HepG2 (cell line): ENCODE measurements at regions not wholly inside any gene's neighbourhood (a gene's known extent, or its start where the extent isn't known, plus 50 kb on each side); places are given as distances from the start of the nearest gene placed in this dataset.

Experiments
- ATAC-seq: fragments of 200-7000 bp; cut with Tn5 transposase; 3 replicates; pipeline ENCODE4 v1.9.1; 2020; ENCODE audit warnings: mild to moderate bottlenecking, moderate library complexity
- BruUV-seq: library from RNA; stranded (reverse); fragments of 400-500 nt; replicated peaks from 2 replicates; lab custom pipeline; 2021; lab: Mats Ljungman, UMichigan
- CTCF ChIA-PET: fragments of 300-600 bp; formaldehyde crosslinking; extraction: SDS; loops from one replicate; lab custom pipeline; 2021; ENCODE audit warnings: low total read pairs, inconsistent platforms, low intra/inter-chr PET ratio; lab: Yijun Ruan, JAX
- POLR2A ChIA-PET: fragments of 350-600 bp; sonication (Branson Sonifier 250); formaldehyde crosslinking; loops from one replicate; lab custom pipeline; 2020; ENCODE audit warnings: antibody characterized with exemption, inconsistent platforms; lab: Yijun Ruan, JAX
- DNase-seq: peaks from one replicate; pipeline ENCODE4 v3.0.0-alpha.2; 2015; ENCODE audit warnings: low spot score
- FAIRE-seq: peaks from 3 replicates; lab custom pipeline; 2011; peaks lifted over from hg19 to GRCh38; lab: Jason Lieb, UNC
- H2AFZ ChIP-seq: one replicate; pipeline ENCODE4 v1.6.1; 2011; ENCODE audit warnings: low read length, inconsistent platforms
- H3K27ac ChIP-seq: fragments of 300-600 bp; 3 replicates; pipeline ENCODE4 v1.8.0; 2011; ENCODE audit warnings: mixed run types, mild to moderate bottlenecking, mixed read lengths, low read length, inconsistent platforms; ENCODE audit not compliant: insufficient read depth; ENCODE audit errors: extremely low read length
- H3K27me3 ChIP-seq, 2 experiments: fragments of 200-600 bp in 1 of 2; 2 replicates in 1 of 2; 3 replicates in 1 of 2; pipeline versions ENCODE4 v1.6.0 to v1.8.0; 2011; ENCODE audit warnings: low read length in 2 of 2, mild to moderate bottlenecking in 2 of 2, moderate library complexity in 2 of 2, inconsistent platforms in 1 of 2; ENCODE audit not compliant: insufficient read depth in 2 of 2, control insufficient read depth in 1 of 2
- H3K36me3 ChIP-seq, 2 experiments: fragments of 200-600 bp in 1 of 2; replicated peaks in 1 of 2; 2 replicates in 1 of 2; 3 replicates in 1 of 2; pipeline versions ENCODE4 v1.5.1 to v1.8.0; 2011; ENCODE audit warnings: low read length in 2 of 2, inconsistent platforms in 1 of 2; ENCODE audit not compliant: insufficient read depth in 2 of 2, control insufficient read depth in 1 of 2
- H3K4me1 ChIP-seq: 2 replicates; pipeline ENCODE4 v1.5.1; 2012; ENCODE audit warnings: low read length, inconsistent platforms; ENCODE audit not compliant: insufficient read depth
- H3K4me2 ChIP-seq: 2 replicates; pipeline ENCODE4 v1.6.0; 2011; ENCODE audit warnings: low read depth, low read length, inconsistent platforms
- H3K4me3 ChIP-seq, 3 experiments: fragments of 200-600 bp in 1 of 3; sonication (generic), shearing (Covaris generic) in 1 of 3; replicated peaks in 1 of 3; 2 replicates each; pipeline ENCODE4 v1.5.1; 2011 to 2016; ENCODE audit warnings: low read length in 3 of 3, inconsistent platforms in 2 of 3, low read depth in 2 of 3, mild to moderate bottlenecking in 2 of 3, control low read depth in 1 of 3, mixed read lengths in 1 of 3; ENCODE audit not compliant: insufficient read depth in 1 of 3
- H3K79me2 ChIP-seq: one replicate; pipeline ENCODE4 v1.6.1; 2011; ENCODE audit warnings: low read length, inconsistent platforms; ENCODE audit not compliant: insufficient read depth
- H3K9ac ChIP-seq: 2 replicates; pipeline ENCODE4 v1.6.0; 2011; ENCODE audit warnings: mild to moderate bottlenecking, low read depth, low read length, inconsistent platforms; ENCODE audit not compliant: insufficient read depth
- H3K9me3 ChIP-seq: 2 replicates; pipeline ENCODE4 v1.5.1; 2012; ENCODE audit warnings: mild to moderate bottlenecking, low read length
- H4K20me1 ChIP-seq: 2 replicates; pipeline ENCODE4 v1.6.0; 2011; ENCODE audit warnings: inconsistent platforms, mild to moderate bottlenecking, low read length, moderate library complexity; ENCODE audit not compliant: insufficient read depth
- WGBS: methylation state at CpG from one replicate; pipeline ENCODE4 v1.1.6; 2017; ENCODE audit warnings: low lambda C conversion rate; 5-methylcytosine and 5-hydroxymethylcytosine counted together
- in situ Hi-C: cut with HindIII; loops from 2 replicates; pipeline ENCODE4 v1.10.0; 2017; ENCODE audit warnings: low pct_unique_long_range_greater_than_20kb; ENCODE audit not compliant: extremely low pct_ligation_motif_present
- intact Hi-C: fragments of 100-400 bp; cut with micrococcal nuclease; formaldehyde crosslinking; loops from one replicate; pipeline ENCODE4 v1.10.0; 2022; ENCODE audit not compliant: unreplicated experiment
- TF ChIP-seq, protein P1 (sequence below): sonication (generic); formaldehyde crosslinking; IDR thresholded peaks from 2 replicates; pipeline ENCODE4 v1.8.1; 2023; ENCODE audit warnings: mild to moderate bottlenecking, missing genetic modification reagents
- TF ChIP-seq, protein P2 (sequence below): sonication (generic); formaldehyde crosslinking; IDR thresholded peaks from 2 replicates; pipeline ENCODE4 v1.4.0; 2020; ENCODE audit warnings: missing genetic modification reagents

GRCh38 chr3:170735821-170736220, 134.2 kb downstream of the RPL22L1 start (continued):
- TF ChIP-seq, protein P1, sequence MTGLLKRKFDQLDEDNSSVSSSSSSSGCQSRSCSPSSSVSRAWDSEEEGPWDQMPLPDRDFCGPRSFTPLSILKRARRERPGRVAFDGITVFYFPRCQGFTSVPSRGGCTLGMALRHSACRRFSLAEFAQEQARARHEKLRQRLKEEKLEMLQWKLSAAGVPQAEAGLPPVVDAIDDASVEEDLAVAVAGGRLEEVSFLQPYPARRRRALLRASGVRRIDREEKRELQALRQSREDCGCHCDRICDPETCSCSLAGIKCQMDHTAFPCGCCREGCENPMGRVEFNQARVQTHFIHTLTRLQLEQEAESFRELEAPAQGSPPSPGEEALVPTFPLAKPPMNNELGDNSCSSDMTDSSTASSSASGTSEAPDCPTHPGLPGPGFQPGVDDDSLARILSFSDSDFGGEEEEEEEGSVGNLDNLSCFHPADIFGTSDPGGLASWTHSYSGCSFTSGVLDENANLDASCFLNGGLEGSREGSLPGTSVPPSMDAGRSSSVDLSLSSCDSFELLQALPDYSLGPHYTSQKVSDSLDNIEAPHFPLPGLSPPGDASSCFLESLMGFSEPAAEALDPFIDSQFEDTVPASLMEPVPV (CRISPR knock-in tag), result no peak

- ATAC-seq, result no peak
- WGBS, result 0% methylated on average over 1 of the region's 1 CpG
- no peak for FAIRE-seq
- Histone ChIP-seq H3K4me3 (no peak overlapping the region), H4K20me1 (no peaks in the 10 kb centered on the region), H3K36me3 (no peaks in the 10 kb centered on the region), H3K9me3 (no peaks in the 10 kb centered on the region), H3K27ac (no peak overlapping the region), H3K9ac (no peak overlapping the region), H3K4me2 (no peak overlapping the region), H3K79me2 (no peaks in the 10 kb centered on the region), H3K27me3 (peaks cover 0 to 3% of the 10 kb centered on the region in 2 experiments; a peak in 1 of 5 replicates), H3K4me1 (no peaks in the 10 kb centered on the region), H2AFZ (no peak overlapping the region)
- BruUV-seq, result no TSS peak
- in situ Hi-C loops (no loop called here), intact Hi-C loops (no loop called here)
- CTCF ChIA-PET, result no interaction called here
- no peak for DNase-seq
- TF ChIP-seq, protein P2, sequence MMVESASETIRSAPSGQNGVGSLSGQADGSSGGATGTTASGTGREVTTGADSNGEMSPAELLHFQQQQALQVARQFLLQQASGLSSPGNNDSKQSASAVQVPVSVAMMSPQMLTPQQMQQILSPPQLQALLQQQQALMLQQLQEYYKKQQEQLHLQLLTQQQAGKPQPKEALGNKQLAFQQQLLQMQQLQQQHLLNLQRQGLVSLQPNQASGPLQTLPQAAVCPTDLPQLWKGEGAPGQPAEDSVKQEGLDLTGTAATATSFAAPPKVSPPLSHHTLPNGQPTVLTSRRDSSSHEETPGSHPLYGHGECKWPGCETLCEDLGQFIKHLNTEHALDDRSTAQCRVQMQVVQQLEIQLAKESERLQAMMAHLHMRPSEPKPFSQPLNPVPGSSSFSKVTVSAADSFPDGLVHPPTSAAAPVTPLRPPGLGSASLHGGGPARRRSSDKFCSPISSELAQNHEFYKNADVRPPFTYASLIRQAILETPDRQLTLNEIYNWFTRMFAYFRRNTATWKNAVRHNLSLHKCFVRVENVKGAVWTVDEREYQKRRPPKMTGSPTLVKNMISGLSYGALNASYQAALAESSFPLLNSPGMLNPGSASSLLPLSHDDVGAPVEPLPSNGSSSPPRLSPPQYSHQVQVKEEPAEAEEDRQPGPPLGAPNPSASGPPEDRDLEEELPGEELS (CRISPR knock-in tag), result no peak
- POLR2A ChIA-PET, result no interaction called here
Measured at GRCh38 chr3:170734735-170735065, 135.3 kb downstream of the RPL22L1 start.
